Left renal cortex interstitium (tissue), 4 donors: ENCODE measurements at regions not wholly inside any gene's neighbourhood (a gene's known extent, or its start where the extent isn't known, plus 50 kb on each side); places are given as distances from the start of the nearest gene placed in this dataset.

ENCODE experiments used
- DNase-seq, 4 donors: peaks; one replicate each; pipeline ENCODE4 v3.0.0-alpha.2; 2013; ENCODE audit warnings: low read depth in 4 of 4, low spot score in 2 of 4, missing footprints in 1 of 4

GRCh38 chr3:188084752-188085583 lies 69.0 kb upstream of the LPP start:
- no peak for DNase-seq

GRCh38 chr3:188085584-188086560 lies 68.1 kb upstream of the LPP start:
- no peak for DNase-seq

GRCh38 chr3:188088948-188089685 lies 64.8 kb upstream of the LPP start:
- DNase-seq, result no peak

- peak in 1 of 4 donors; percentile 21 for DNase-seq
These were observed 63.2 kb upstream of the LPP start for GRCh38 chr3:188090620-188091309.

- DNase-seq, result no peak
These were observed 62.2 kb upstream of the LPP start for GRCh38 chr3:188091746-188092145.

- no peak for DNase-seq
These were observed 61.3 kb upstream of the LPP start for GRCh38 chr3:188092648-188093047.

- no peak for DNase-seq
These were observed 58.5 kb upstream of the LPP start for GRCh38 chr3:188095431-188095830.

GRCh38 chr3:188097791-188098190 lies 56.2 kb upstream of the LPP start:
- peak in 2 of 4 donors; percentile 10 to 15 for DNase-seq

GRCh38 chr3:188099907-188100306 lies 54.0 kb upstream of the LPP start:
- no peak for DNase-seq

GRCh38 chr3:188102861-188103547 lies 51.0 kb upstream of the LPP start:
- no peak for DNase-seq

GRCh38 chr3:188104050-188104449 lies 49.9 kb upstream of the LPP start:
- DNase-seq, result no peak
